Fibroblast of upper back skin (primary cell): ENCODE measurements at regions not wholly inside any gene's neighbourhood (a gene's known extent, or its start where the extent isn't known, plus 50 kb on each side); places are given as distances from the start of the nearest gene placed in this dataset.
"Not testable (repeated sequence)": the region's sequence is repeated elsewhere in the genome, so short reads cannot be mapped to it uniquely, and the experiment has no call there.

Experiments used
- DNase-seq: peaks from one replicate; pipeline ENCODE4 v3.0.0-alpha.2; 2013

- DNase-seq = no peak
These were observed 229.5 kb downstream of the GATA3 start for GRCh38 chr10:8283986-8284385.

GRCh38 chr10:8285970-8286369, 231.5 kb downstream of the GATA3 start:
- not testable (repeated sequence) for DNase-seq

- DNase-seq = no peak
These were observed 234.1 kb downstream of the GATA3 start for GRCh38 chr10:8288600-8288999.

- no peak for DNase-seq
These were observed 234.9 kb downstream of the GATA3 start for GRCh38 chr10:8289186-8289924.

GRCh38 chr10:8294779-8295178, 240.3 kb downstream of the GATA3 start:
- DNase-seq = no peak

- DNase-seq = no peak
These were observed 240.8 kb downstream of the GATA3 start for GRCh38 chr10:8295311-8295710.

- DNase-seq = no peak
These were observed 241.7 kb downstream of the GATA3 start for GRCh38 chr10:8296090-8296733.

- no peak for DNase-seq
These were observed 242.2 kb downstream of the GATA3 start for GRCh38 chr10:8296734-8297101.

GRCh38 chr10:8297107-8297506, 242.6 kb downstream of the GATA3 start:
- no peak for DNase-seq

- DNase-seq = no peak
These were observed 243.5 kb downstream of the GATA3 start for GRCh38 chr10:8297959-8298358.

GRCh38 chr10:8298896-8299570, 244.5 kb downstream of the GATA3 start:
- DNase-seq = no peak

GRCh38 chr10:8300925-8301324, 246.4 kb downstream of the GATA3 start:
- no peak for DNase-seq

- DNase-seq = no peak
These were observed 246.8 kb downstream of the GATA3 start for GRCh38 chr10:8301333-8301732.

- DNase-seq = no peak
These were observed 247.3 kb downstream of the GATA3 start for GRCh38 chr10:8301831-8302230.

GRCh38 chr10:8302565-8302964, 248.1 kb downstream of the GATA3 start:
- no peak for DNase-seq

GRCh38 chr10:8304861-8305260, 250.4 kb downstream of the GATA3 start:
- no peak for DNase-seq

GRCh38 chr10:8305876-8306652, 251.6 kb downstream of the GATA3 start:
- peak; percentile 53 for DNase-seq

- peak; percentile 4 for DNase-seq
These were observed 252.3 kb downstream of the GATA3 start for GRCh38 chr10:8306685-8307364.

- no peak for DNase-seq
These were observed 256.4 kb downstream of the GATA3 start for GRCh38 chr10:8310930-8311329.

- no peak for DNase-seq
These were observed 257.1 kb downstream of the GATA3 start for GRCh38 chr10:8311526-8312070.

GRCh38 chr10:8312079-8312478, 257.6 kb downstream of the GATA3 start:
- DNase-seq = no peak

- DNase-seq = peak; percentile 3
These were observed 258.3 kb downstream of the GATA3 start for GRCh38 chr10:8312781-8313180.
